NCI-H345 treated with DMSO at 0.1 percent for 48 hours (cell line): ENCODE measurements at regions not wholly inside any gene's neighbourhood (a gene's known extent, or its start where the extent isn't known, plus 50 kb on each side); places are given as distances from the start of the nearest gene placed in this dataset.
A peak's percentile ranks its signal among the peaks of the same experiment; 100 is the strongest.

ENCODE experiments used
- DNase-seq: peaks from one replicate; lab custom pipeline; 2025; ENCODE audit not compliant: unreplicated experiment; lab: John Stamatoyannopoulos, UW

DNA sequence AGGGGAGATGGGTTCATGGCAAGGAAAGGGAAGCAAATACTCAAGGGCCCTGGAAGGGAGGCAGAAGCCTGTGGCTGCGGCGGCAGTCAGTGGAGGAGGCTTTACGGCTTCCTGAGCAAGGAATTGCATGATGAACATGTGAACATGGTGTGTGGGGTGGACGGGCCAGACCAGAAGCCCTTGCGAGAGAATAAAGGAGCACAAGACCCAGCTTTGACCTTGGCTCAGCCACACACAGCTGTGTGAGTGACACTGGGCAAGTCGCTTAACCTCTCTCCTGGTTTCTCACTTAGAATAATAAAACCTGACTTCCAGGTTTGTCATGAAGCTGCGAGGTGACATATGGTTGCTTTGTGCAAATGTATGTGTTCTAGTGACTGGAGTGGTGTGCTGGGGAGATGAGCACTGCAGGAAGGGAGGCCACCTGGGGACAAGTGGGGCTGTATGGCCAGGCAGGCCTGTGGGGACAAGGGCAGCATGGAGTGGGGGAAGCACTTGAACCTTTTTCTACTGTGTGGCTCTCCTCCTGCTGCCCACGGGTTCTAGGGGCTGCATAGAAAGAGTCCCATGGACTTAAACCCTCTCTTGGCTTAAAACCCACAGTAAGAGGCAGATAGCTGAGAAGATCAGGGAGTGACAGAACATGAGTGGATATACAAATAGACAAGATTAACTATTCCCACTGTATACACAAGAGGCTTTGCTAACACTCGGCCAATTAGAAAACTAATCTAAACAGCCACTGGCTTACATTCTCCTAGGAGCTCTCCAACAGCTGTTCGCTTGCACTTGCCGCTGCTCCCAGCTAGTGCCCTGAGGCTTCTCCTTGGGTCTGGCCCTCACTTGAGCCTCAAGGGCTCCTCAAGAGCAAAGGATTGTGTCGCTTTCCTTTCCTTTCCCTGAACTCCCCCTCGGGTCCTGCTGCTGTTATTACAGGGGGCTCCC lies 67.3 kb upstream of the CDON start:
- peak; percentile 88 for DNase-seq

DNA sequence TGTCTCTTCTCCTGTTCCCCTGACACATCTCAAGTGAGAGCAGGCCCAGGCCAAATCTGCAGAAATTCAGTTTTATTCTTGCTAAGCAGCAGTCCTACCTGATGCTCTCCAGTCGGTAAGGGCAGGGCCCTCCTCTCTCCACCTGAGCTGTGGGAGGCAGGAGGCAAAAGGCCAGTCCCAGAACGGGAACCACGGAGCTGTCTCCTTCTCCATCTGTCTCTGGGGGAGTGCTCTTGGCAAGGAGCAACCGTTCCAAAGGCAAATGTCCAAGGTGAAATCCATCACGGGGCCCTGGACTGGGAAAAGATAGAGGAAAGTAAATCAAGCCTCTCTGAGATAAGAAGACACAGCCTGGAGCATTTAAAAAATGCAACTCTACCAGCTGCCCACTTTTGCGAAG lies 65.2 kb upstream of the CDON start:
- no peak for DNase-seq

DNA sequence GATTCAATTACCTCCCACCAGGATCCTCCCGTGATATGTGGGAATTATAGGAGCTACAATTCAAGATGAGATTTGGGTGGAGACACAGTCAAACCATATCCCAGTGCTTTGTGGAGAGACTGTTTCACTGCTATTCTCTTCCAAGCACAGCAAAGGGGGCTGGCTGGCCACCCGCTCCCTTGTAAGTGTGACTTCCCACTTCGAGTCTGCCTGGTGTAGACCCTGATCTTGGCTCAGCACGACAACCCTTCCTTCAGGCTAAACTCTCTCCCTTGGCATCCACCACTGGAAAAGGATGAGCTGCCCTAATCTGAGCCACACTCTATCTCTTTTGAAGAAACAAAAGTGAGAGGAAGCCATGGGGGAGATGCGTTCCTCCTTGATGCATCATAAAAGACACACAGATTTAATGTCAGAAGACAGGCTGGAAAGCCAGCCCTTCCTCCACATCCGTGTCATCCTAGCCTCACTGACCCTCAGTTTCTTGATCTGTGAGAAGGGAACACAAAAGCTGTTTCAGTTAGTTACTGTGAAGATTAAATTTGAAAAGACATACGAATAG lies 64.7 kb upstream of the CDON start:
- no peak for DNase-seq

DNA sequence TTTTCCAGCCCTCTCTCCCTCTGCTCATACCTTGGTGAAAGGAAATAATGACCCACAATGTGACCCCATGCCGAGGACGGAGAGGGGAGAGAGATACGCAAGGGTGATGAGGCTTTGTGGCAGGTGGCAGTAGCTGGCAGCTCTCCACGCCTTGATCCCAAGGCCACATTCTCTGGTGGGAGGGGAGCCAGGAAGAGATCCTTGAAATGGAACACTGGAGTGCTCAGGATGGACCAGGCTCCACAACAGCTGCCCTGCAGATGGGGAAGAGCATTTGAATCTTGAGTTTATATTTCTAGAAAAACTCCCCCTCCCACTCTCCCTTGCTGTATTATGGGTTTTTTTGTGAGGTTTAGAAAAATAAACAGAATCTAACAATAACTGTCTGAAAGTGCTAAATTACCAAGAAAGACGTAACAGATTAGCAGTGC lies 61.6 kb upstream of the CDON start:
- DNase-seq, result no peak

DNA sequence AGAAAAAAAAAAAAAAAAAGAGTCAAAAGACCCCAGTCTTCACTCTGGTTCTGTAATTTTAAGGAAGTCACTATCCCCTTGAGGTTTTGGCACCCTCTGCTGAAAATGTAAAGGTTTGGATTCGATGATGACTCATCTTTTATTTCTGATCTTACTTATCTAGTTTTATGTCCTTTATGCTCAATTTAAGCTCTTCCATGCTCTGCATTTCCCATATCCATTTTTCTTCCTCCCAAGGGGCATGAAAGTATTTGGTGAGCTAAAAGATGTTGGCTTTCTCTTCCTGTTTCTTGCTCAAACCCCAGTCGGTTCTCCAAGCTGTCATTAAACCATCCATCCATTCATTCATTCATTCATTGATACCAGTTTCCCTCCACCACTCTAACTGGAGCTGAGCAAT lies 61.0 kb upstream of the CDON start:
- DNase-seq, result no peak

DNA sequence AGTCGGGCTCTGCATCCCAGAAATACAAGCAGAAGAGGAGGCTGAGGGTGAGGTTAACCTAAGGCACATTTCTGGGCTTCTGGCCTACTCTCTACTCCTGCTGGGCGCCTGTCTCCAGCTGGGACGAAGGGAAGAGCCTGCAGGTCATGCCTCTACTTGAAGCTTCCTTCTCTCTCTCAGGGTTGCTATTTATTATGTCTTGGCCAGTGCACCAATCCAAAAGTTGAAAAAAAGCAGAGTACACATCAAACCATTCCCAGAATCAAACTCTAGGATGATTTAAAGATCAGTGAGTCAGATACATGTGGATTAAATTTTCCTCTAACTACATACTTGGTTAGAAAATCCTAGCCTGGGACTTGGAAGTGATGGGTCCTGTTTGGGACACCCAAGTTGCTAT lies 60.2 kb upstream of the CDON start:
- DNase-seq, result no peak

DNA sequence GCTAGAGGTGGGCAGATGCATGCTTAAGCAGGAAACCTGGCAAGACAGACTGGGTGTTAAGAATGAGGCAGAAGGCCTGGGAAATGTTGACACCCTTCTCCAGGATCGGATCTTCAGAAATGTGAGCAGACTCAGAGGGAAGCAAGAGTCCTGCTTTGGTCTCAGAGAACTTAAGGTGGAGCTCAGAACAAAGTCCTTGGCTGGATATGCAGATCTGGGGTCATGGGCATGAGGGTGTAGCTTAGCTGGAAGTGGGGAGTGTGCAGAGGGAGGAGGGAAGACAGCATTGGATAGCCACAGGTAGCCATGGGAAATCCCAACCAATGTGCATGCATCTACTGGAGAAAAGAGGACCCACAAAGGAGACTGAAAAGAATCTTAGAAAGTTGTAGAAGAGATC lies 58.6 kb upstream of the CDON start:
- DNase-seq, result no peak

DNA sequence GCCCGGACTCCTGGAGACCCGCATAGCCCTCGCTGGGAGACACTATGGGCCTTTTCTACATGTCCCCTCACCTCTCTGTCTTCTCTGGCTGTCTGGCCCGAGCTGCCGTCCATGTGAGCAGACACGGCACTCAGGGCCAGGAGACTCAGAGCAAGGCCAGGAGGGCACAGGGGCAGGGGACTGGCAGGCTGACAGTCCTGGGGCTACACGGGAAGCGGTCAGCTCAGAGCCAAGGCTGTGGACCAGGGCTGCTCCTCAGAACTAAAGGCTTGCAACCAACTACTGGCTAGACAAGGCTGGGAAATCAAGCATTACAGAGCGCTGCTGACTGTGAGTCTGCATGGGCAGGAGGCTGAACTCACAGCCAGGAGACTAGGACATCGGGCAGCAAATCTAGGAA lies 56.1 kb upstream of the CDON start:
- no peak for DNase-seq

DNA sequence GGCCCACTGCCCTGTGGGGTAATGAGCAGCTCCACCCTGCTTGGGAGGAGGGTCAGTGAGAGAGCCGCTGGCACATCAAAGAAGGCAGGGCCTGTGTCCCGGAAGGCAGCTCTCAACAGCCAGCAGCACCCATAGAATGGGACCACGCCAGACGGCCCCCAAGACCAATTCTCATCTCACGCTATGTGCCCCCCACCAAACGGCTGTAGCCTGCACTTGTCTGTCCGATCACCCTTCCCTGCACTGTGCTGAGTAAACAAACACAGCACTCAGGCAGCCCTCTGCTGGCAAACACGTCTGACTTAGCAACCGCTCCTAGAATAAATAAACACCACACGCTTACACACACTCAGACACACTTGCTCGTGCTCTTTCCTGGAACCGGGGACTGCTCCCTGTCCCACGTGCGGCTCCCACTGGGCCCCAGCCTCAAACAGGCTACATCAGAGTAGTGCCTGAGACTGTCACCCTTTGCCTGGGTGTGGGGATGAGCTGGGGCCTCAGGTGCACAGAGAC lies 53.2 kb upstream of the CDON start:
- DNase-seq, result peak; percentile 70

DNA sequence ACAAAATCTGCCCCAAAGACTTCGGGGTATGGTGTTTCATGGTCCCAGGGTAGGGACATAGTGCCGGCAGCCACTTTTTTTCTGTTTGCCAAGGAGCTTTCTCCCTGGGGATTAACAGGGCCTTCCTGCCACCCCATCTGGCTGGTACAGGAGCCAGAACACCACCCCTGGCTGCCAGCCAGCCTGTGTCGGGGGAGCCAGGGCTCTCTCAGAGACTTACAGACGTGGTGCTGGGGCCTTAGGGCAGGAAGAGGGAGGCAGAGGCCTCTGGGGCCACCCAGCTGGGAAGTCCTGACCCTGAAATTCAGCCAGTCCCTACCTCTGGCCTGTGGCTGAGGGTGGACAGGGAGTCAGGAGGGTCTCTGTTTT lies 52.4 kb upstream of the CDON start:
- DNase-seq, result peak; percentile 59

DNA sequence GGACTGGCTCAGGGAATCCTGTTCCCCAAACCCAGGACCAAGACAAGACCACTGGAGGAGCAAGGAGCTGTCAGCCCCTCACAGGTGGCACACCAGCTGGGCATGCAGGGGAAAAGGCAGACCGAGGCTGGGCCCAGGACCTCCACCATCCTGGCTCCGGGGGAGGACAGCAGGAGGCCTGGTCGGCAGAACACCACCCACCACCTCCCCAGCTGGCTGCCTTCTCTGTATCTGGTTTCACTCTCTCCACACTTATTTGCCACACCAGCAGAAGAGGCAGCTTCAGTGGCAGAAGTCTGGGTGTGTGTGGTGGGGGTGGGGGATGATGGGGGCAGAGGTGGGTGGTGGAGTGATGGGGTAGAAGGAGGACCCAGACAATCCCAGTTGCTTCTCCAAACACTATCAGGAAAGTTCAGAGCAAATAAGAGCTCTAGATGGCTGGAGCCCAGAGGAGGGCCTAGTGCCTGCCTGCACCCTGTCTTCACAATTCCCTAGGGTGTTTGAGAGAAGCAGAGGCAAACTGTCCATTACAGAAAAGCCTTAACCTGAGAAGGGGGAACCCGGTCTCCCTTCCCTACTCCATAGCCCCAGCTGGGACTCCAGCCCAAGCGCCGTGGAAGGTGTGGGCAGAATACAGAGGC lies 51.9 kb upstream of the CDON start:
- DNase-seq, result no peak

DNA sequence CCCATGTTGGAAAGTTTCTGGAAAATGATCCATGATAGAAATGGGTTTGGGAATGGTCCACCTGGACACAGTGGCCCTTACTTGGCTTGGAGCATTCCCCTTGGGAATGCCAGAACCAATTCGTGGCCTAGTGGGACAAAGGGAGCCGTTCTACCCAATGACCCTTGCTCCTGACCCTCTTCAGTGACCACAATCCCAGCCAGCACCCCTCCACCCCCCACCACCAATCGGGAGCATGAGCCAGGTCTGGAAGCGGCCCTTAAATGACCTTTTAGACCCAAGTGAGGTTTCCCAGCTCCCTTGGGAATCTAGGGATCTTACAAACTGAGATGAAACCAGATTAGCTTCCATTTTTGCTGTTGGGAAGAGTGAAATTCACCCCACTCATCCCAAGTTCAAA lies 51.3 kb upstream of the CDON start:
- DNase-seq, result no peak

DNA sequence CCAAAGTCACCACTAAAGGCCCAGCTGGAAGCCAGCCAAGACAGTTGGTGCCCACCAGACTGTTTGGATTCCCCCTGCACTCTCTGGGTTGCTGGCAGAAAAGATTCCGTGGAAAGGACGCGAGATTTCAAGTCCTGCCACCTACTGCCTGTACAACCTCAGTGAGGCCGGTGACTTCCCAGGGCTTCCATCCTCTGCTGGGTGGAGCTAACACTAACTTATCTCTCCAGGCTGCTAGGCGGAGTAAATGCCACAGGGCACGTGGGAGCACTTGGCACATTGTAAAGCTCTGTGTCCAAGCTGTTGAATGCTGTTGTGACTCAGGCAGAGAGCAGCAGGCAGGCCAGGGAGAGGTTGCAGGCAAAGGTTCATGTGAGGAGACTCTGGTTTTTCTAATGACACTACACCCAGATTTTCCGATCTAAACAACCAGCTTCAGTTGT lies 50.9 kb upstream of the CDON start:
- no peak for DNase-seq

DNA sequence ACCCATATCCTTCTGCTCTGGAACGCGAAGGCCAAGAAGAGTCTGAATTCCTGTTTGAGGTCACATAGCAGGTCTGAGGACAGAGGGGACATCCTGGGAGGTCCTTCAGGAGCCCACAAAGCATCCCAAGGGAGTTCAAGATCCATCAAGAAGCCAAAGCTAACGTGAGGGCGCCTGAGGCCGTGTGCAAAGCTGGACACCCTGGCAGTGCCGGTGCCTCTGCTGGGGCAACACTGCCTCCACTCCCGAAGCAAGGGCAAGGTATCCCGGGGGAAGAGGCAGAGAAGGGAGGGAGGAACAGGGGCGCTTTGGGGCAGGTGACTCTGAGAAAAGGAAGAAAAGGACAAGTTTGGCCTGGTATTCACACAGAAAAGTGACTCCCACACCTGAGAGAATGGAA lies 50.3 kb upstream of the CDON start:
- no peak for DNase-seq

DNA sequence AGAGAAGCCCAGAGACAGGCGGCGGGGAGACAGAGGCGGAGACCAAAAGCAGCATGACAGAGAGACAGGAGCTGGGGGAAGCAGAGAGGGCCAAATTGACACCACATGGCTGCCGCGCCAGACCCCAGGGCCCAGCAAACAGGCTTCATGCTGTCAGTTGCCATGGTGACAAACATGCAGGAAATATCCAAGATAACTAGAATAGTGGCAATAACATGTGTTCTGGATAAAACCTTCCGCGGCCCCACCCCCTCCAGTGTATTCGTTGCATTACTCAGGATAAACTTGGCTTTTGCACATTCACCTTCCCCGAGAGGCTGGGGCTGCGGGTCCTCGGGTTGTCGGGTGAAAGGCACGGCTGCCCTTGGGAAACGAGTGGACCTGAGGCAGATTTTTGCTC lies 49.9 kb upstream of the CDON start:
- DNase-seq, result no peak
